ENCODE measurements at regions not wholly inside any gene's neighbourhood (a gene's known extent, or its start where the extent isn't known, plus 50 kb on each side); places are given as distances from the start of the nearest gene placed in this dataset.

GRCh38 chr1:2923351-2923750 lies 97.9 kb upstream of the ACTRT2 start:
- DNase-seq (ENCODE audit: low read depth): no peak
- no peak overlapping the region for H3K4me3 ChIP-seq (ENCODE audit: low read length)
- no peak for TF ChIP-seq CTCF (conservative IDR thresholded peaks at IDR 0.05; ENCODE audit: low read depth, low read length)

GRCh38 chr1:2925291-2925690 lies 96.0 kb upstream of the ACTRT2 start:
- TF ChIP-seq CTCF (conservative IDR thresholded peaks at IDR 0.05; ENCODE audit: low read depth, low read length): no peak
- DNase-seq (ENCODE audit: low read depth): no peak
- H3K4me3 ChIP-seq (ENCODE audit: low read length): no peak overlapping the region

GRCh38 chr1:2925918-2926317 lies 95.3 kb upstream of the ACTRT2 start:
- no peak for TF ChIP-seq CTCF (conservative IDR thresholded peaks at IDR 0.05; ENCODE audit: low read depth, low read length)
- H3K4me3 ChIP-seq (ENCODE audit: low read length): no peak overlapping the region
- no peak for DNase-seq (ENCODE audit: low read depth)

GRCh38 chr1:2926447-2927055 lies 94.7 kb upstream of the ACTRT2 start:
- H3K4me3 ChIP-seq (ENCODE audit: low read length): no peak overlapping the region
- no peak for TF ChIP-seq CTCF (conservative IDR thresholded peaks at IDR 0.05; ENCODE audit: low read depth, low read length)
- no peak for DNase-seq (ENCODE audit: low read depth)

GRCh38 chr1:2927393-2928360 lies 93.6 kb upstream of the ACTRT2 start:
- DNase-seq (ENCODE audit: low read depth): no peak
- H3K4me3 ChIP-seq (ENCODE audit: low read length): no peak overlapping the region
- TF ChIP-seq CTCF (conservative IDR thresholded peaks at IDR 0.05; ENCODE audit: low read depth, low read length): no peak

GRCh38 chr1:2928366-2929325 lies 92.6 kb upstream of the ACTRT2 start:
- DNase-seq (ENCODE audit: low read depth): no peak
- no peak for TF ChIP-seq CTCF (conservative IDR thresholded peaks at IDR 0.05; ENCODE audit: low read depth, low read length)
- no peak overlapping the region for H3K4me3 ChIP-seq (ENCODE audit: low read length)
